Stimulated activated CD4-positive, alpha-beta T cell treated with anti-CD3 and anti-CD28 coated beads, TNF-alpha, amount 100 ng/mL, for 4 hours (primary cell): ENCODE measurements at regions not wholly inside any gene's neighbourhood (a gene's known extent, or its start where the extent isn't known, plus 50 kb on each side); places are given as distances from the start of the nearest gene placed in this dataset.

Source experiments
- DNase-seq, 3 experiments: peaks; one replicate each; pipeline ENCODE4 v3.0.0-alpha.2; 2020; ENCODE audit warnings: low read depth in 3 of 3

GRCh38 chr5:155838394-155838793 is 488.6 kb upstream of the SGCD start:
- no peak for DNase-seq

DNA sequence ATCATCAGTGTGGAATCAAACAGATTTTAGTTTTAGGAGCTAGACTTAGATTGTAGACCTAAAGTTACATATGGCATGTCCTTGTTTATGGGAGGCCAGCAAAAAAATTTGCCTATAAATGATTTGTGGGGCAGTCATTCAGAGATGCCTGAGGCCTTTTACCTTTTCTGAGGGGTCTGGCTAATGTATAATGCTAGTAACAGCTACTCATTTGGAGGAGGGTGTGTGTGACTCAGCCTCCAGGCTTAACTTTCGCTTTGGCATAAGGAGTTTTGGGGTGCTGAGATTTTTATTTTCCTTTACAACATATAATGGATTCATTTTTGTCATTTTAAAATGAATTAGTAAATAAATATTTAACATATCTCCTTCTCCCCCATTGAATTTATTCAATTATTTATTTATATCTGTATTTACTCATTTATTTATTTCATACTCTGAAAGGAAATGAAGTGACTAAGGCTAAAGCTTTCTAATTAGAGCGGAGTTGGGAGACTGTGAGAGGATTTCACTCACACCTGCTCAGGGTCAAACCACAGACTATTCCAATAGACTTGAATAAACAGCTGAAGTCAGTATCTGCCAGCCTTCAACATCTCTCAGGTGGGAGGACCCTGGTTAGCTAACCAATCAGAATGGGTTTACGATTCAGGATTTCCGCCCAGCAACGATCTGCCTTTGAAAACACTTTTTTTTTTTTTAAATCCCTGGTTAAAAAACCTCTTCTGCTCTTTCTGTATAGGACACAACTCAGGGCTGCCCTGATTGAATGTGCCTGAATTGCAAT is 487.5 kb upstream of the SGCD start:
- no peak for DNase-seq

DNA sequence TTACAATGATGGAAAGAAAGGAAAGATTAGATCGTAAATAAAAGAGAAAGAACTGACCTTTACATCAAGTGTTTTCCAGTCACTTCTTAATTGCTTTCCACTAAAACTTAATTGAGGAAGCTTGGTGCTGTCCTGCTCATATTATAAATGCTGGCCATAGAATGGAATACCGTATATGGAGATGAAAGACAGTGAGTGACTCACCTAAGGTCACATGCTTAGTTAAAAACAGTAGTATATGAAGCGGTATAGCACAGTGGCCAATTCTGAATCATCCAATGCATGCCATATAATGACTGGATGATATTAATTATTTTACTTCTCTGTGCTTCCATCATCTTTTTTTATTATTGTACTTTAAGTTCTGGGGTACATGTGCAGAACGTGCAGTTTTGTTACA is 482.4 kb upstream of the SGCD start:
- DNase-seq: no peak

GRCh38 chr5:155850370-155850769 is 476.6 kb upstream of the SGCD start:
- no peak for DNase-seq

DNA sequence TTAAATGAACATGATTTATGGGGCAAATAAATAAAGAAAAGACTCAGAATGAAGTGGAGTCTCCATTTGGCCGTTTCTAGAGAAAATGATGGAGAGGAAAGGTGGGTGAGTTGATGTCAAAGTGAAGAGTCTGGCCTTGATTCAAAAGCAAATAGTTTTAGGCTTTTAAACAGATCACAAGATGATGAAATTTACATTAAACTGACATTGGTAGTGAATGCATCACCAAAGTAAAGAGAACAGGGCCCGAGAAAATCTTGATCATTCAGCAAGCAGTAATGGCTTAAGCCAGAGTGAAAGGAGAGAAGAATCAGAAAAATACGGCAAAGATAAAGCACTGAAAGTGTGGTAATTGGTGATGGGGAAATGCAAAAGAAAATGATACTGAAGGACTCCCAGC is 460.0 kb upstream of the SGCD start:
- no peak for DNase-seq

DNA sequence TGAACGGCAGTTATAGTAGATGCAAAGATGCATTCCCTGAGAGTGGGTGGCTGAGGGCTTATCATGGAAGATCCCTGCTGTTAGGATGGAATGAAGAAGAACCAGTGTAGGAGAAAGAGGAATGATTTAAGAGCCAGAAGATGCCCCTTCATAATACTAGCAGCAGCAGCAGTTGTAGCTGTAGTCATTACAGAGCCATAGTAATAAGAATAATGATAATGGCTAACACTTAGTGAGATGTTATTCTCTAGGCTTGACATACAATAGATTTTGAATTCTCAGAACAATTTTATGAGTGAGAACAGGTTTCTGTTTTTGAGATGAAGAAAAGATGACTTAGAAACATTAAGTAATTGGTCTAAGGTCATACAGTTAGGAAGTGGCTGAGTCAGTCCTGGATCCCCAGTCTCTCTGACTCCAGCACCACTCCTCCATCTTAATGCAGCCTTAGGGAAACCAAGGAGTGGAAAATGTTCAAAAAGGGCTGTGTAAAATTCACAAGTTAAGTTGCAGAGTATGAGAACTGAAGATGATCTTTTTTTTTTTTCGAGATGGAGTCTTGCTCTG is 459.4 kb upstream of the SGCD start:
- no peak for DNase-seq

- DNase-seq: no peak
These were observed 456.3 kb upstream of the SGCD start for GRCh38 chr5:155870636-155871035.

GRCh38 chr5:155871623-155872022 is 455.3 kb upstream of the SGCD start:
- DNase-seq: no peak

GRCh38 chr5:155872629-155873220 is 454.2 kb upstream of the SGCD start:
- no peak for DNase-seq

- no peak for DNase-seq
These were observed 447.9 kb upstream of the SGCD start for GRCh38 chr5:155878991-155879575.

DNA sequence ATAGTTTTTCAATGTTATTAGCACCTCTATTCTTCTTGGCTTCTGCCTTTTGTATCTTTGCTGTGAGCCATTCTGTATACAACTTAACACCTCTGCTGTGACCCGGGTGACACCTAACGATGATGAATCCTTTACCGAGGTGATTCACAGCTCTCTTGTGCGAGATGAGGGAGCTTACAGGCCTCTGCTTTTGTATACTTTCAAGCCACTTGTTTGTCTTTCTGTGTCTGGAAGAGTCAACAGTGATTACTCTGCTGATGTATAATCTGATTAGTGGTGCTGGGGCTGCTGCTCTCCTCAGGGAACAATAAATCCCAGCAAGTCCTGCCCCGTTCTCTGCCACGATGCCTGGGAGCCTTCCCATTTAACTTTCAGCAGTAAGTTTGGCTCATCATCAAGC is 442.9 kb upstream of the SGCD start:
- no peak for DNase-seq

DNA sequence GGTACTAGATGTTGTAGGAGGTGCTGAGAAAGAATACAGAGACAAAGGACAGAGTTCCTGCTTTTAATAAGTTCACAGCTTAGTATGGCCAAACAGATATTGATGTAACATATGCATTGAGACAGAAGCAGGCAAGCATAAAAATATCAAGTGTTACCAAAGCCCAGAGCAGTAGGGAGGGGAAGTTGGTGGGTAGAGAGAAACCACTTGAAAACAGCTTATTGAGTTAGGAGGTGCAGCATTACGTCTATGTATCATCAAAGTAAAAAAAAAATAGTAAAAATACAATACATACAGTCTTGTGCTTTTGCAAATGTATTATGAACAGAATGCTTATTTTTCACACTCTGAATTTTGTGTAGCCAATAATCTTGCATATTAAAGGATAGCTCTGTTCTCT is 441.8 kb upstream of the SGCD start:
- no peak for DNase-seq

DNA sequence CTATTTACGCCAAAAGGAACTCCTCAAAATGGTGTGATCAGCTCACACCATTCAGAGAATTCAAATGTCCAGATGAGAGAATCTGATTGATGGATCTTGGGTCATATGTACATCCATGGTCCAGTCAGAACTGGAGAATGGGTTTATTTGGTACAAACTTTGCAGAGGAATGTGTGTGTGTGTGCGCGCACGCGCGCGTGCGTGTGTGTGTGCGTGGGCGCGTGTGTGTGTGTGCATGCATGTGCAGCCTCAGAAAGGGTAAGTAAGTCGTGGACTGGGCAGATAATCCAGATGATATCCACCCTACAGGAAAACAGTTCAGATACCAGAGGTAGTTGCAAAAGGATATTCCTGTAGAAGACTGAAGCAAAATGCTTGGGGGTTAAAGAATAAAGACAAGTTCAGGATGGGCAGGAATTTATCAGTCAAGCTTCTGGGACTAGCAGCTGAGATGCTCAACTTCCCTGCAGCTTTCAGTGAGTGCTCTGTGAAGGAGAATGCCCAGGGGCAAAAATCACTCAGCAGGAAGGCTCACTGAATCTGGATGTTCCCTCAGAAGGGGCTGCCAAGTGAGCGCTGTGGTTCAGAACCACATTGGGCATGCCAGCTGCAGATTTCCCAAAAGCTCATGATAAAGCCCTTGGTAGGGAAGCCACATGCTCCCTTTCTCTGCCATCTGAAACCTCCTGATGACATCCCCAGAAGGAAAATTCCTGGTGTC is 440.5 kb upstream of the SGCD start:
- no peak for DNase-seq

- DNase-seq: no peak
These were observed 431.5 kb upstream of the SGCD start for GRCh38 chr5:155895484-155895883.

GRCh38 chr5:155897761-155898160 is 429.2 kb upstream of the SGCD start:
- DNase-seq: no peak

GRCh38 chr5:155898284-155898683 is 428.7 kb upstream of the SGCD start:
- DNase-seq: no peak

DNA sequence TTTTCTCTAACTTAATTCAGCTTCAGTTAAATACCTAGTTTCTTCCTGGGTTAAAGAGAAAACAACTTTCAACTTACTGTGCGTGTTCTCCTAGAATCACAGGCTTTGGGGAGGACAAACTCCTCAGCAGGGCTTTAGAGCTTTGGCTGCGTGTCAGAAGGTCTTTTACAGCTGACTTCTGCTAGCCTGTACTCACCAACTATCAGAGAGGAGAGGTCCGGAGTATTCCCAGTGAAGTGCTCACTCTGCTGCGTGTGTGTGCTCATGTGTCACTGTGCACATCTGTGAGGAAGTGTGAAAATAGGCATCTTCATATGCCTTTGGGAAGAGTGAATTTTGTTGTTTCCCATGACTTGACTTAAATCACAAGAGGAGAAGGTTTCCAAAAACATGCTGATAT is 423.2 kb upstream of the SGCD start:
- no peak for DNase-seq

GRCh38 chr5:155905364-155905763 is 421.6 kb upstream of the SGCD start:
- no peak for DNase-seq

GRCh38 chr5:155906046-155906445 is 420.9 kb upstream of the SGCD start:
- DNase-seq: no peak

- DNase-seq: no peak
These were observed 418.4 kb upstream of the SGCD start for GRCh38 chr5:155908543-155908942.

DNA sequence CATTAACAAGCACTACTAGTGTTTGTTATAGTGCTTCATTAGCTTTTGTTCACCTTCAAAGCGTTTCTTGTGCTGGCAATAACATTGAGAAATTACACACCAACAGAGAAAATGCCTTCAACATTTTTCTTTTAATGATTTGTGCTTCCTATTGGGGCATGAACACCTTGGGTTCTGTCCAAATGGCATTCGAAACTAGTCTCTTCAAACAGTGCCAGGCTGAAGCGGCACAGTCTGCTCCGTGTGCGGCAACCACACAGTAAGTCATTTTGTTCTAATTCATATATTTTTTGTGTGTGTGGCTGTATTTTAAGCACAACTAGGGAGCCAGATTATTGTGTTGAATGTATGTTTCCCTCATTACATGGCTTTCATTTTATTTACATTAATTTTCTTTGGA is 414.7 kb upstream of the SGCD start:
- no peak for DNase-seq

DNA sequence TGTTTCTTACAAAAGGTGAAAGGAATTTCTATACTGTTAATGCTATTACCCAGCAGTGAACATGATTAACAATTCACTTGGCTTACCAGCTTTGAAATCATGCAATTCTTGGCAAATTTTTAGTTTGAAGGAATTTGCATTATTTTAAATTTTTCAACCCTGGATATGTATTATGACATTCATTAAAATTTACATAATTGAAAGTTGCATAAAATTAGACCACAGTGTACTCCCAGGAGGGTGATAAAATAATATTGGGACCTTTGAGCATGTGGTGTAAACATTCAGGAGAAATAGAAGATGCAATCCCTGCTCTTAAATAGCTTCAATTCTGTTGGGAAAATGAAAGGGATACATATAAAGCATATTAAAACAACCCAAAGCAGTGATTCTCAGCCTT is 412.2 kb upstream of the SGCD start:
- no peak for DNase-seq
